ENCODE measurements at regions not wholly inside any gene's neighbourhood (a gene's known extent, or its start where the extent isn't known, plus 50 kb on each side); places are given as distances from the start of the nearest gene placed in this dataset.

DNA sequence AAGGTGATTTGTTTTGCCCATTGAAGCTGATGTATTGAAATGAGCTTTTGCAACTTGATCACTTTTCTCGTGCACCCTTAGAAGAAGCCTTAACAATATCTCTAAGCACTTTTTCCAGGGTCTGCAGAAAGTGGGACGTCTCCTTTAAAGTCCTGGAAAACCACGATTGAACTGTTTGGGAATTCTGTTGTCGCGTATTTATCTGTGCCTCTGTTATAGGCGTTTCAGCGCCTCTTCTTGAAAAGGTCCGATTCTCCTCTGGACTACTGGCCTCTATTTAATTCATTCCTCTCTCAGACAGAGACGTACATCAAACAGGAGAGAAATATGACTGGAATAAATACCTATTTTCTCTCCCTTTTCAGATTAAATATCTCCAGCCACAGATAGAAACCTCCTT, 262.4 kb upstream of the PSMD7 start:
- ATAC-seq (no peak), DNase-seq (ENCODE audit: low read depth, low spot score) (no peak)
- H3K9ac ChIP-seq (ENCODE audit: low read length), result no peak overlapping the region
- no peak overlapping the region for H2AFZ ChIP-seq (ENCODE audit: low read depth, low read length, poor library complexity, severe bottlenecking)
- no peaks in the 10 kb centered on the region for H3K4me1 ChIP-seq (ENCODE audit: control insufficient read depth in 1 of 2, insufficient read depth in 2 of 2, low read length in 2 of 2)
- H3K4me2 ChIP-seq (ENCODE audit: low read length), result no peak overlapping the region
- no TSS peak for BruUV-seq (replicated peaks)
- no peaks in the 10 kb centered on the region for H3K9me3 ChIP-seq (ENCODE audit: control insufficient read depth in 1 of 2, insufficient read depth in 1 of 2, low read depth in 1 of 2, low read length in 2 of 2)
- RAD21 ChIA-PET (ENCODE audit: low non-redundant PET in 1 of 2, low total read pairs in 2 of 2, uncharacterized antibody in 2 of 2, unreplicated experiment in 2 of 2), result no interaction called here
- H3K9me2 ChIP-seq (ENCODE audit: insufficient read depth), result no peaks in the 10 kb centered on the region
- H3K27ac ChIP-seq (ENCODE audit: low read depth, low read length), result no peak overlapping the region
- TF ChIP-seq TCF7L2 (IDR thresholded peaks at IDR 0.05; ENCODE audit: borderline replicate concordance, extremely low read depth, insufficient read depth, insufficient read length) (no peak), SP1 (IDR thresholded peaks at IDR 0.05; ENCODE audit: low read depth) (no peak)
- H4K20me1 ChIP-seq (ENCODE audit: insufficient read depth), result no peaks in the 10 kb centered on the region
- POLR2A ChIA-PET, result no interaction called here
- H3K36me3 ChIP-seq (ENCODE audit: control insufficient read depth in 1 of 2, insufficient read depth in 2 of 2, low read length in 2 of 2), result no peaks in the 10 kb centered on the region
- H3K4me3 ChIP-seq (replicated peaks in 1 of 2; ENCODE audit: low read depth in 1 of 2, low read length in 2 of 2), result no peak overlapping the region
- H3K79me2 ChIP-seq (ENCODE audit: insufficient read depth, low read length), result no peaks in the 10 kb centered on the region
- H3K27me3 ChIP-seq (ENCODE audit: insufficient read depth, low read length), result peaks cover 53% of the 10 kb centered on the region
- CTCF ChIA-PET, result interaction anchor here (0.7 to 2.0 kb wide), 11 partner anchors 9 to 1968 kb away, joined by 3 to 13 read pairs (median 7); no protein-coding TSS in a partner anchor
- intact Hi-C loops (cut with micrococcal nuclease), result no loop called here

DNA sequence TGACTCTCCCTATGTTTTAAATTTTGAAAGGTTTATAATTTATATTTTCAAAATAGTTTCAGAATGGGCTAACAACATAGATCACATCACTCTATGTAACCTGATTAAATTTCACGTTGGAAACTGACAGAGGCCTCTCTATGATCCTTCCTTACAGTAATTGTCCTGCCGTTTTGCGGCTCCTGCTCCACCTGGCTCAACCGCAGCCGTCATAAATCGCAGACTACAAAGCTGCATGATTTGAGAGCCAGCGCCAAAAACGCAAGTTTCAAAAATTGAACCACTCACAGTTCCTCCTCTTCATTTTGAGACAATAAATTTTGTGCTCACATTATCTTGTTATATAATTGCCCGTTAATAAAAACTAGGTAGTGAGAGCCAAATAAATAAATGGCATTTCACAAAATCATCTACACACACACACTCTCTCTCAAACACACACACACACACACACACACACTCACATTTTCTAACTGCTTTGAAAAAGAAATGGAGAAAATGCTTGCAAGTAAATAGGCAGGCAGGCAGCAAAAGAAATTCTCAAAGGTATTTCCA, 263.1 kb upstream of the PSMD7 start:
- ChIA-PET POLR2A (no interaction called here), RAD21 (ENCODE audit: low non-redundant PET in 1 of 2, low total read pairs in 2 of 2, uncharacterized antibody in 2 of 2, unreplicated experiment in 2 of 2) (no interaction called here), CTCF (no interaction called here)
- no peak overlapping the region for H3K9ac ChIP-seq (ENCODE audit: low read length)
- TF ChIP-seq FOSL1 (IDR thresholded peaks at IDR 0.05; ENCODE audit: low read depth) (no peak), TCF7L2 (IDR thresholded peaks at IDR 0.05; ENCODE audit: borderline replicate concordance, extremely low read depth, insufficient read depth, insufficient read length) (no peak), ZFX (IDR thresholded peaks at IDR 0.05) (no peak), RAD21 (IDR thresholded peaks at IDR 0.05; ENCODE audit: low read depth) (no peak), EZH2phosphoT487 (IDR thresholded peaks at IDR 0.05; ENCODE audit: borderline replicate concordance) (no peak), CEBPB (IDR thresholded peaks at IDR 0.05; ENCODE audit: low read depth) (no peak)
- no peaks in the 10 kb centered on the region for H4K20me1 ChIP-seq (ENCODE audit: insufficient read depth)
- no peaks in the 10 kb centered on the region for H3K9me2 ChIP-seq (ENCODE audit: insufficient read depth)
- no peaks in the 10 kb centered on the region for H3K9me3 ChIP-seq (ENCODE audit: control insufficient read depth in 1 of 2, insufficient read depth in 1 of 2, low read depth in 1 of 2, low read length in 2 of 2)
- H3K27me3 ChIP-seq (ENCODE audit: insufficient read depth, low read length), result peaks cover 48% of the 10 kb centered on the region
- H3K4me3 ChIP-seq (replicated peaks in 1 of 2; ENCODE audit: low read depth in 1 of 2, low read length in 2 of 2), result no peak overlapping the region
- no peak overlapping the region for H3K4me2 ChIP-seq (ENCODE audit: low read length)
- H3K27ac ChIP-seq (ENCODE audit: low read depth, low read length), result no peak overlapping the region
- H3K4me1 ChIP-seq (ENCODE audit: control insufficient read depth in 1 of 2, insufficient read depth in 2 of 2, low read length in 2 of 2), result no peaks in the 10 kb centered on the region
- H3K79me2 ChIP-seq (ENCODE audit: insufficient read depth, low read length), result no peaks in the 10 kb centered on the region
- DNase-seq (ENCODE audit: low read depth, low spot score) (no peak), ATAC-seq (no peak)
- intact Hi-C loops (cut with micrococcal nuclease), result no loop called here
- H2AFZ ChIP-seq (ENCODE audit: low read depth, low read length, poor library complexity, severe bottlenecking), result no peak overlapping the region
- no peaks in the 10 kb centered on the region for H3K36me3 ChIP-seq (ENCODE audit: control insufficient read depth in 1 of 2, insufficient read depth in 2 of 2, low read length in 2 of 2)
- no TSS peak for BruUV-seq (replicated peaks)
